ENCODE measurements at regions not wholly inside any gene's neighbourhood (a gene's known extent, or its start where the extent isn't known, plus 50 kb on each side); places are given as distances from the start of the nearest gene placed in this dataset.

DNA sequence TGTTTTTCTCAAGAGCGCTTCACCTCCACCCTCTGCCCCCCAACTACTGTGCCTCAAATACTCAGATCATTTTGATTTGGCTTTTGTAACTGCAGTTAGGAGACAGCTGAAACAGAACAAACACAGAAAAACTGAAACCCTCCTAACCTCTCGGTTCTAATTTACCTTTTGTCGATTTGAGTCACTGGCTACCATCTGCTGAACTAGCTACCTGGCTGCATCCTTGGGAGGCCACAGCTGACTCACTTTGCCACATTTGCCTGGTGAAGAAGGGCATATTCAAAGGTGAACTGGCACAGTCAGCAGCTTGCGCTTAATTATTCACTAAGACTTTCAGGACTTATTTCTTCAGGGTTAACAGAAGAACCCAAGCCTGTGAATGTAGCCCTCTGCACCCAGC lies 117.7 kb downstream of the FOXB1 start:
- Histone ChIP-seq H3K4me3 (ENCODE audit: low read depth, low read length) (no peak overlapping the region), H3K9ac (no peak overlapping the region), H3K9me3 (ENCODE audit: control insufficient read depth, low read length) (no peaks in the 10 kb centered on the region), H3K4me1 (no peaks in the 10 kb centered on the region), H3K27me3 (ENCODE audit: control insufficient read depth, insufficient read depth, low read length) (no peaks in the 10 kb centered on the region), H3K79me2 (no peaks in the 10 kb centered on the region), H3K36me3 (ENCODE audit: control insufficient read depth, insufficient read depth, low read length) (no peaks in the 10 kb centered on the region), H2AFZ (no peak overlapping the region), H3K27ac (no peak overlapping the region), H3K4me2 (ENCODE audit: low read length) (no peak overlapping the region)
- TF ChIP-seq, protein P1, sequence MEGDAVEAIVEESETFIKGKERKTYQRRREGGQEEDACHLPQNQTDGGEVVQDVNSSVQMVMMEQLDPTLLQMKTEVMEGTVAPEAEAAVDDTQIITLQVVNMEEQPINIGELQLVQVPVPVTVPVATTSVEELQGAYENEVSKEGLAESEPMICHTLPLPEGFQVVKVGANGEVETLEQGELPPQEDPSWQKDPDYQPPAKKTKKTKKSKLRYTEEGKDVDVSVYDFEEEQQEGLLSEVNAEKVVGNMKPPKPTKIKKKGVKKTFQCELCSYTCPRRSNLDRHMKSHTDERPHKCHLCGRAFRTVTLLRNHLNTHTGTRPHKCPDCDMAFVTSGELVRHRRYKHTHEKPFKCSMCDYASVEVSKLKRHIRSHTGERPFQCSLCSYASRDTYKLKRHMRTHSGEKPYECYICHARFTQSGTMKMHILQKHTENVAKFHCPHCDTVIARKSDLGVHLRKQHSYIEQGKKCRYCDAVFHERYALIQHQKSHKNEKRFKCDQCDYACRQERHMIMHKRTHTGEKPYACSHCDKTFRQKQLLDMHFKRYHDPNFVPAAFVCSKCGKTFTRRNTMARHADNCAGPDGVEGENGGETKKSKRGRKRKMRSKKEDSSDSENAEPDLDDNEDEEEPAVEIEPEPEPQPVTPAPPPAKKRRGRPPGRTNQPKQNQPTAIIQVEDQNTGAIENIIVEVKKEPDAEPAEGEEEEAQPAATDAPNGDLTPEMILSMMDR (IDR thresholded peaks at IDR 0.05), result no peak

DNA sequence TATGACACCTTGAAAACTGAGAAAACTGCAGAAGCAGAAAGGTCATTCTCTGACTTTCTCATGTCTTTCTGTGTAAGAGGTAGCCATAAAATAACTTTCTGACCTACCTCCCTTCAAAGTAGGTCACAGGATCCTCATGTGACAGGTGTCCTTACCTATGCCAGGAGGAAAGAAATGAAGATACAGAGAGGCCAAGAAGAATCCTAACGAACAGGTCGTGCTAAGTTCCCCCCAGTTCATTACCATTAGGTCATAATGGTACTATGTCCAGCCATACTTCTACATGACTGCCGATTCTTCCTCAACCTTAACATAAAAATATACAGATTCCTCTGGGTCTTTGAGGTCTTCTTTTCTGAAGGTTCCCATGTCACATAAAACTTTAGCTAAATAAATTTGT lies 118.6 kb downstream of the FOXB1 start:
- H3K9ac ChIP-seq, result no peak overlapping the region
- H2AFZ ChIP-seq, result no peak overlapping the region
- H3K27me3 ChIP-seq (ENCODE audit: control insufficient read depth, insufficient read depth, low read length), result no peaks in the 10 kb centered on the region
- no peak overlapping the region for H3K4me3 ChIP-seq (ENCODE audit: low read depth, low read length)
- no peaks in the 10 kb centered on the region for H3K36me3 ChIP-seq (ENCODE audit: control insufficient read depth, insufficient read depth, low read length)
- no peaks in the 10 kb centered on the region for H3K79me2 ChIP-seq
- no peak overlapping the region for H3K4me2 ChIP-seq (ENCODE audit: low read length)
- TF ChIP-seq, protein P1 (IDR thresholded peaks at IDR 0.05), result no peak
- no peaks in the 10 kb centered on the region for H3K4me1 ChIP-seq
- no peak overlapping the region for H3K27ac ChIP-seq
- H3K9me3 ChIP-seq (ENCODE audit: control insufficient read depth, low read length), result no peaks in the 10 kb centered on the region

DNA sequence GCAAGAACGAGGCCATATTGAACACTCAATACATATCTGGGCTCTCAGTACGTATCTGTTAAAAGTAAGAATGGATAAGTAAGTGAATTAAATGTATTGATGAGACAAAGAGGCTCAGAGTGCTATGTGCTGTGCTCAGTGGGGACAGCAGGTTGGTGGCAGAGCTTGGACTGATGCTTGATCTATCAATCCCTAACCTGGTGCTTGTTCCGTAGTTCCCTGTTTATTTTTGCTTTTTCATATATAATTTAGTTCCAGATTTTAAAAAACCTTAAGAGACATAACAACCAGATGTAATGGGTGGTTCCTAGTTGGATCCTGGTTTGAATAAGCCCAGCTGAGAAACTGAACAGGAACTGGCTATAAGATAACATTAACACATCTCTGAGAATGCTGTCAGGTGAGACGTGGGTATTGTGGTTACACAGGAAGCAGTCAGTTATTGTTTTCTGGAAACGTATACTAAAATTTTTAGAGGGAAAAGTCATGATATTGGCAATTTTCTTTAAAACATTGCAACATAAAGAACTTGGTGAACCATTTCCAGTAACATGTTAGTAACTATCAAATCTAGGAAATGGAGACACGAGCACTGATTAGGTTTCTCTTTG lies 120.5 kb downstream of the FOXB1 start:
- Histone ChIP-seq H3K4me2 (ENCODE audit: low read length) (no peak overlapping the region), H3K79me2 (no peaks in the 10 kb centered on the region), H3K36me3 (ENCODE audit: control insufficient read depth, insufficient read depth, low read length) (no peaks in the 10 kb centered on the region), H3K4me1 (no peaks in the 10 kb centered on the region), H2AFZ (no peak overlapping the region), H3K27me3 (ENCODE audit: control insufficient read depth, insufficient read depth, low read length) (no peaks in the 10 kb centered on the region), H3K9me3 (ENCODE audit: control insufficient read depth, low read length) (no peaks in the 10 kb centered on the region), H3K27ac (no peak overlapping the region), H3K9ac (no peak overlapping the region), H3K4me3 (ENCODE audit: low read depth, low read length) (no peak overlapping the region)
- TF ChIP-seq, protein P1 (IDR thresholded peaks at IDR 0.05), result no peak

DNA sequence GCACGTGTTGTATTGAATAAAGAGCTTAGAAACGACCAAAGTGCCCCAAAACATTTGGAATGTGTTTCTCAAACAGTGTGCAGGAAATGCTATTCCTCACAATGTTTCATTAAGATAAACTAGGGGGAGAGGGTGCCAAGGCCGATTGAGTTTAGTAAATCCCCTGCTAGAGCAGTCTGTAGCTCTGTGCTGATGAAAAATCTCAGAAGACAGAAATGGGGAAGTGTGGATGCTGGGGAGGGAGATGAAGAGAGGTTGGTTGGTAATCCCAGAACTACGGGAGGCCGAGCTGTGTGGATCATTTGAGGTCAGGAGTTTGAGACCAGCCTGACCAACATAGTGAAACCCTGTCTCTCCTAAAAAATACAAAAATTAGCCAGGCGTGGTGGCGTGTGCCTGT lies 121.2 kb downstream of the FOXB1 start:
- Histone ChIP-seq H3K27me3 (ENCODE audit: control insufficient read depth, insufficient read depth, low read length) (no peaks in the 10 kb centered on the region), H3K79me2 (no peaks in the 10 kb centered on the region), H3K4me2 (ENCODE audit: low read length) (no peak overlapping the region), H3K4me1 (no peaks in the 10 kb centered on the region), H2AFZ (no peak overlapping the region), H3K4me3 (ENCODE audit: low read depth, low read length) (no peak overlapping the region), H3K27ac (no peak overlapping the region), H3K9ac (no peak overlapping the region), H3K9me3 (ENCODE audit: control insufficient read depth, low read length) (no peaks in the 10 kb centered on the region), H3K36me3 (ENCODE audit: control insufficient read depth, insufficient read depth, low read length) (no peaks in the 10 kb centered on the region)
- TF ChIP-seq, protein P1 (IDR thresholded peaks at IDR 0.05), result no peak

DNA sequence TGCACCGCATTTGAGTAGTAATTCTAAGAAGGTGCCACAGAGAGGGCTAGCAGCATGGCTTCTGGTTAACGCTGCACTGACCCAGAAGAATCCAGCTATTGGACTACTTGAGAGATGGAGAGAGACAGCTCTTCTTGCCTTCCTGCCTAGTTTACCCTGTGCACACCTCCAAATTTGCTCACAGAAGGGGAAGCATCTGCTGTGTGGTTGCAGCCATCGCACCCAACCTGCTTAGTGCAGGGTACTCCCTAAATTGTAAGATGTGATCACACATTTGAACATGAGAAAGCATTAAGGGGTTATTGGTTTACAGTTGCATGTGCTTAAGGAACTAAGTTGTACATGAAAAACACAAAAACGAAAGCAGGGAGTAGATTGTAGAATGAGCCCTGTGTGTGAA lies 122.1 kb downstream of the FOXB1 start:
- Histone ChIP-seq H3K9ac (no peak overlapping the region), H3K79me2 (no peaks in the 10 kb centered on the region), H3K36me3 (ENCODE audit: control insufficient read depth, insufficient read depth, low read length) (no peaks in the 10 kb centered on the region), H3K27me3 (ENCODE audit: control insufficient read depth, insufficient read depth, low read length) (no peaks in the 10 kb centered on the region), H3K9me3 (ENCODE audit: control insufficient read depth, low read length) (no peaks in the 10 kb centered on the region), H3K4me3 (ENCODE audit: low read depth, low read length) (no peak overlapping the region), H2AFZ (no peak overlapping the region), H3K4me1 (no peaks in the 10 kb centered on the region), H3K4me2 (ENCODE audit: low read length) (no peak overlapping the region), H3K27ac (no peak overlapping the region)
- TF ChIP-seq, protein P1 (IDR thresholded peaks at IDR 0.05), result no peak

All from parathyroid adenoma (tissue), 2 donors.